ENCODE measurements at regions not wholly inside any gene's neighbourhood (a gene's known extent, or its start where the extent isn't known, plus 50 kb on each side); places are given as distances from the start of the nearest gene placed in this dataset.

- Histone ChIP-seq H3K4me3 (ENCODE audit: low read depth, low read length) (no peak overlapping the region), H3K9me3 (ENCODE audit: control insufficient read depth, insufficient read depth, low read depth, low read length) (no peaks in the 10 kb centered on the region), H3K36me3 (ENCODE audit: control insufficient read depth in 2 of 2, insufficient read depth in 1 of 2, low read length in 2 of 2) (no peaks in the 10 kb centered on the region), H3K27ac (ENCODE audit: extremely low read depth, low read depth, low read length) (no peak overlapping the region), H3K4me1 (ENCODE audit: control insufficient read depth, insufficient read depth, low read length) (no peaks in the 10 kb centered on the region)
- CTCF ChIA-PET, result interaction anchor here (1.1 kb wide), 1 partner anchor 11 kb away, joined by 6 read pairs; no protein-coding TSS in a partner anchor
- POLR2A ChIA-PET, result no interaction called here
- no peak for TF ChIP-seq KLF10 (tag by site-specific recombination; IDR thresholded peaks at IDR 0.05)
- TF ChIP-seq, protein P1, sequence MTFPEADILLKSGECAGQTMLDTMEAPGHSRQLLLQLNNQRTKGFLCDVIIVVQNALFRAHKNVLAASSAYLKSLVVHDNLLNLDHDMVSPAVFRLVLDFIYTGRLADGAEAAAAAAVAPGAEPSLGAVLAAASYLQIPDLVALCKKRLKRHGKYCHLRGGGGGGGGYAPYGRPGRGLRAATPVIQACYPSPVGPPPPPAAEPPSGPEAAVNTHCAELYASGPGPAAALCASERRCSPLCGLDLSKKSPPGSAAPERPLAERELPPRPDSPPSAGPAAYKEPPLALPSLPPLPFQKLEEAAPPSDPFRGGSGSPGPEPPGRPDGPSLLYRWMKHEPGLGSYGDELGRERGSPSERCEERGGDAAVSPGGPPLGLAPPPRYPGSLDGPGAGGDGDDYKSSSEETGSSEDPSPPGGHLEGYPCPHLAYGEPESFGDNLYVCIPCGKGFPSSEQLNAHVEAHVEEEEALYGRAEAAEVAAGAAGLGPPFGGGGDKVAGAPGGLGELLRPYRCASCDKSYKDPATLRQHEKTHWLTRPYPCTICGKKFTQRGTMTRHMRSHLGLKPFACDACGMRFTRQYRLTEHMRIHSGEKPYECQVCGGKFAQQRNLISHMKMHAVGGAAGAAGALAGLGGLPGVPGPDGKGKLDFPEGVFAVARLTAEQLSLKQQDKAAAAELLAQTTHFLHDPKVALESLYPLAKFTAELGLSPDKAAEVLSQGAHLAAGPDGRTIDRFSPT (tag by site-specific recombination; IDR thresholded peaks at IDR 0.05), result no peak
- no peak for TF ChIP-seq ZNF530 (tag by site-specific recombination; IDR thresholded peaks at IDR 0.05; ENCODE audit: low read depth)
- TF ChIP-seq ZBTB6 (tag by site-specific recombination; IDR thresholded peaks at IDR 0.05), result no peak
- TF ChIP-seq ZNF202 (tag by site-specific recombination; IDR thresholded peaks at IDR 0.05; ENCODE audit: borderline replicate concordance), result no peak
- no peak for TF ChIP-seq BCL11B (tag by site-specific recombination; IDR thresholded peaks at IDR 0.05; ENCODE audit: low read depth)
- no peak for TF ChIP-seq ZNF776 (tag by site-specific recombination; IDR thresholded peaks at IDR 0.05; ENCODE audit: borderline replicate concordance)
- no peak for TF ChIP-seq ZNF449 (tag by site-specific recombination; IDR thresholded peaks at IDR 0.05)
- TF ChIP-seq MZF1 (tag by site-specific recombination; IDR thresholded peaks at IDR 0.05; ENCODE audit: borderline replicate concordance), result no peak
- TF ChIP-seq ZNF335 (tag by site-specific recombination; conservative IDR thresholded peaks at IDR 0.05), result no peak
Measured at GRCh38 chr13:69553976-69554375, 553.6 kb upstream of the ATXN8OS start.

GRCh38 chr13:69551193-69551592, 556.4 kb upstream of the ATXN8OS start:
- Histone ChIP-seq H3K9me3 (ENCODE audit: control insufficient read depth, insufficient read depth, low read depth, low read length) (no peaks in the 10 kb centered on the region), H3K36me3 (ENCODE audit: control insufficient read depth in 2 of 2, insufficient read depth in 1 of 2, low read length in 2 of 2) (no peaks in the 10 kb centered on the region), H3K4me3 (ENCODE audit: low read depth, low read length) (no peak overlapping the region), H3K4me1 (ENCODE audit: control insufficient read depth, insufficient read depth, low read length) (no peaks in the 10 kb centered on the region), H3K27ac (ENCODE audit: extremely low read depth, low read depth, low read length) (no peak overlapping the region)
- ChIA-PET CTCF (no interaction called here), POLR2A (no interaction called here)
- TF ChIP-seq MZF1 (tag by site-specific recombination; IDR thresholded peaks at IDR 0.05; ENCODE audit: borderline replicate concordance) (no peak), IKZF3 (tag by site-specific recombination; IDR thresholded peaks at IDR 0.05) (no peak), ZBTB21 (tag by site-specific recombination; IDR thresholded peaks at IDR 0.05) (no peak), ZNF707 (tag by site-specific recombination; IDR thresholded peaks at IDR 0.05) (no peak), ZNF701 (tag by site-specific recombination; IDR thresholded peaks at IDR 0.05) (no peak), SP2 (tag by site-specific recombination; IDR thresholded peaks at IDR 0.05) (no peak), GLI4 (tag by site-specific recombination; IDR thresholded peaks at IDR 0.05) (no peak), ZNF610 (tag by site-specific recombination; IDR thresholded peaks at IDR 0.05; ENCODE audit: borderline replicate concordance) (no peak), GLI2 (tag by site-specific recombination; IDR thresholded peaks at IDR 0.05; ENCODE audit: borderline replicate concordance, low read depth) (no peak), ZNF423 (tag by site-specific recombination; IDR thresholded peaks at IDR 0.05) (no peak), ZFP3 (tag by site-specific recombination; IDR thresholded peaks at IDR 0.05; ENCODE audit: low read depth) (no peak), ZNF600 (tag by site-specific recombination; IDR thresholded peaks at IDR 0.05) (no peak), ZNF341 (tag by site-specific recombination; IDR thresholded peaks at IDR 0.05; ENCODE audit: low read depth) (no peak), ZNF843 (tag by site-specific recombination; IDR thresholded peaks at IDR 0.05) (no peak), ZNF433 (tag by site-specific recombination; IDR thresholded peaks at IDR 0.05; ENCODE audit: low read depth) (no peak), PRDM6 (tag by site-specific recombination; IDR thresholded peaks at IDR 0.05) (no peak)
- TF ChIP-seq, protein P2, sequence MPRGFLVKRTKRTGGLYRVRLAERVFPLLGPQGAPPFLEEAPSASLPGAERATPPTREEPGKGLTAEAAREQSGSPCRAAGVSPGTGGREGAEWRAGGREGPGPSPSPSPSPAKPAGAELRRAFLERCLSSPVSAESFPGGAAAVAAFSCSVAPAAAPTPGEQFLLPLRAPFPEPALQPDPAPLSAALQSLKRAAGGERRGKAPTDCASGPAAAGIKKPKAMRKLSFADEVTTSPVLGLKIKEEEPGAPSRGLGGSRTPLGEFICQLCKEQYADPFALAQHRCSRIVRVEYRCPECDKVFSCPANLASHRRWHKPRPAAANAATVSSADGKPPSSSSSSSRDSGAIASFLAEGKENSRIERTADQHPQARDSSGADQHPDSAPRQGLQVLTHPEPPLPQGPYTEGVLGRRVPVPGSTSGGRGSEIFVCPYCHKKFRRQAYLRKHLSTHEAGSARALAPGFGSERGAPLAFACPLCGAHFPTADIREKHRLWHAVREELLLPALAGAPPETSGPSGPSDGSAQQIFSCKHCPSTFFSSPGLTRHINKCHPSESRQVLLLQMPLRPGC (tag by site-specific recombination; IDR thresholded peaks at IDR 0.05), result no peak
- TF ChIP-seq, protein P3, sequence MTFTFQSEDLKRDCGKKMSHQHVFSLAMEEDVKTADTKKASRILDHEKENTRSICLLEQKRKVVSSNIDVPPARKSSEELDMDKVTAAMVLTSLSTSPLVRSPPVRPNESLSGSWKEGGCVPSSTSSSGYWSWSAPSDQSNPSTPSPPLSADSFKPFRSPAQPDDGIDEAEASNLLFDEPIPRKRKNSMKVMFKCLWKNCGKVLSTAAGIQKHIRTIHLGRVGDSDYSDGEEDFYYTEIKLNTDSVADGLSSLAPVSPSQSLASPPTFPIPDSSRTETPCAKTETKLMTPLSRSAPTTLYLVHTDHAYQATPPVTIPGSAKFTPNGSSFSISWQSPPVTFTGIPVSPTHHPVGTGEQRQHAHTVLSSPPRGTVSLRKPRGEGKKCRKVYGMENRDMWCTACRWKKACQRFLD (tag by site-specific recombination; IDR thresholded peaks at IDR 0.05), result no peak
